AG09309 (cell line): ENCODE measurements at regions not wholly inside any gene's neighbourhood (a gene's known extent, or its start where the extent isn't known, plus 50 kb on each side); places are given as distances from the start of the nearest gene placed in this dataset.
"Not testable (repeated sequence)": the region's sequence is repeated elsewhere in the genome, so short reads cannot be mapped to it uniquely, and the experiment has no call there.

Experiments used
- DNase-seq: peaks from one replicate; pipeline ENCODE4 v3.0.0-alpha.2; 2010; ENCODE audit warnings: low read depth
- H3K4me3 ChIP-seq: 2 replicates; pipeline ENCODE4 v1.5.1; 2011; ENCODE audit warnings: mild to moderate bottlenecking, low read depth, low read length, moderate library complexity; ENCODE audit not compliant: control insufficient read depth
- CTCF ChIP-seq: IDR thresholded peaks from 2 replicates; pipeline ENCODE4 v1.5.1; 2011; ENCODE audit warnings: mild to moderate bottlenecking, low read depth, low read length, inconsistent platforms; ENCODE audit not compliant: insufficient read depth, control insufficient read depth; ENCODE audit errors: missing control alignments

GRCh38 chr3:165669967-165670366, 167.3 kb downstream of the BCHE start:
- TF ChIP-seq CTCF = no peak
- no peak for DNase-seq
- H3K4me3 ChIP-seq = no peak overlapping the region

GRCh38 chr3:165669504-165669903, 167.7 kb downstream of the BCHE start:
- H3K4me3 ChIP-seq = no peak overlapping the region
- no peak for TF ChIP-seq CTCF
- no peak for DNase-seq

- TF ChIP-seq CTCF = no peak
- DNase-seq = no peak
Observed at GRCh38 chr3:165667676-165668075, 169.5 kb downstream of the BCHE start.

GRCh38 chr3:165658027-165658426, 179.2 kb downstream of the BCHE start:
- TF ChIP-seq CTCF = no peak
- no peak overlapping the region for H3K4me3 ChIP-seq
- no peak for DNase-seq

More at GRCh38 chr3:165667676-165668075, 169.5 kb downstream of the BCHE start:
- H3K4me3 ChIP-seq = no peak overlapping the region

- no peak for DNase-seq
- TF ChIP-seq CTCF = no peak
- no peak overlapping the region for H3K4me3 ChIP-seq
Observed at GRCh38 chr3:165653130-165653778, 184.0 kb downstream of the BCHE start.

- H3K4me3 ChIP-seq = not testable (repeated sequence)
Observed at GRCh38 chr3:165649282-165649681, 187.9 kb downstream of the BCHE start.

GRCh38 chr3:165645191-165645590, 192.0 kb downstream of the BCHE start:
- no peak for DNase-seq
- no peak overlapping the region for H3K4me3 ChIP-seq
- no peak for TF ChIP-seq CTCF

More at GRCh38 chr3:165649282-165649681, 187.9 kb downstream of the BCHE start:
- DNase-seq = not testable (repeated sequence)
